IPS-18c (cell line): ENCODE measurements at regions not wholly inside any gene's neighbourhood (a gene's known extent, or its start where the extent isn't known, plus 50 kb on each side); places are given as distances from the start of the nearest gene placed in this dataset.

ENCODE experiments used
- H3K4me3 ChIP-seq: 2 replicates; pipeline ENCODE4 v1.7.0; 2013; ENCODE audit warnings: low read depth, mild to moderate bottlenecking, low read length, moderate library complexity; ENCODE audit not compliant: insufficient read depth
- H3K9me3 ChIP-seq: one replicate; pipeline ENCODE4 v1.6.1; 2013; ENCODE audit warnings: mild to moderate bottlenecking, low read length, moderate library complexity; ENCODE audit not compliant: control insufficient read depth, insufficient read depth

GRCh38 chr14:97382616-97383226 is 585.5 kb downstream of the VRK1 start:
- H3K4me3 ChIP-seq: no peak overlapping the region
- no peaks in the 10 kb centered on the region for H3K9me3 ChIP-seq

GRCh38 chr14:97385727-97386126 is 588.5 kb downstream of the VRK1 start:
- Histone ChIP-seq H3K9me3 (no peaks in the 10 kb centered on the region), H3K4me3 (no peak overlapping the region)

GRCh38 chr14:97387252-97387874 is 590.2 kb downstream of the VRK1 start:
- no peaks in the 10 kb centered on the region for H3K9me3 ChIP-seq
- no peak overlapping the region for H3K4me3 ChIP-seq

- H3K9me3 ChIP-seq: no peaks in the 10 kb centered on the region
These were observed 591.2 kb downstream of the VRK1 start for GRCh38 chr14:97388408-97388807.

GRCh38 chr14:97390096-97390724 is 593.0 kb downstream of the VRK1 start:
- H3K9me3 ChIP-seq: no peaks in the 10 kb centered on the region
- no peak overlapping the region for H3K4me3 ChIP-seq

More at GRCh38 chr14:97388408-97388807, 591.2 kb downstream of the VRK1 start:
- no peak overlapping the region for H3K4me3 ChIP-seq

- Histone ChIP-seq H3K4me3 (no peak overlapping the region), H3K9me3 (no peaks in the 10 kb centered on the region)
These were observed 596.1 kb downstream of the VRK1 start for GRCh38 chr14:97393244-97393643.

- H3K4me3 ChIP-seq: no peak overlapping the region
These were observed 597.9 kb downstream of the VRK1 start for GRCh38 chr14:97395068-97395467.

GRCh38 chr14:97401714-97402113 is 604.5 kb downstream of the VRK1 start:
- Histone ChIP-seq H3K9me3 (peaks cover 6% of the 10 kb centered on the region), H3K4me3 (no peak overlapping the region)

More at GRCh38 chr14:97395068-97395467, 597.9 kb downstream of the VRK1 start:
- H3K9me3 ChIP-seq: peaks cover 6% of the 10 kb centered on the region

- no peak overlapping the region for H3K4me3 ChIP-seq
- H3K9me3 ChIP-seq: peaks cover 6% of the 10 kb centered on the region
These were observed 605.1 kb downstream of the VRK1 start for GRCh38 chr14:97402279-97402678.

- Histone ChIP-seq H3K4me3 (no peak overlapping the region), H3K9me3 (no peaks in the 10 kb centered on the region)
These were observed 610.7 kb downstream of the VRK1 start for GRCh38 chr14:97407701-97408407.

GRCh38 chr14:97408503-97408902 is 611.3 kb downstream of the VRK1 start:
- Histone ChIP-seq H3K4me3 (no peak overlapping the region), H3K9me3 (no peaks in the 10 kb centered on the region)

- Histone ChIP-seq H3K4me3 (no peak overlapping the region), H3K9me3 (no peaks in the 10 kb centered on the region)
These were observed 612.0 kb downstream of the VRK1 start for GRCh38 chr14:97408937-97409815.

- no peaks in the 10 kb centered on the region for H3K9me3 ChIP-seq
- H3K4me3 ChIP-seq: no peak overlapping the region
These were observed 613.8 kb downstream of the VRK1 start for GRCh38 chr14:97410667-97411620.

- peak overlapping the region; percentile 40 for H3K4me3 ChIP-seq
- H3K9me3 ChIP-seq: no peaks in the 10 kb centered on the region
These were observed 614.9 kb downstream of the VRK1 start for GRCh38 chr14:97411938-97412612.

GRCh38 chr14:97413022-97413539 is 615.9 kb downstream of the VRK1 start:
- Histone ChIP-seq H3K4me3 (peak overlapping the region; percentile 47), H3K9me3 (no peaks in the 10 kb centered on the region)
